ENCODE measurements at regions not wholly inside any gene's neighbourhood (a gene's known extent, or its start where the extent isn't known, plus 50 kb on each side); places are given as distances from the start of the nearest gene placed in this dataset.

- TF ChIP-seq CTCF (conservative IDR thresholded peaks at IDR 0.05; ENCODE audit: low read depth in 2 of 2), result no peak
- TF ChIP-seq REST (IDR thresholded peaks at IDR 0.05; ENCODE audit: unreplicated experiment), result no peak
- TF ChIP-seq EZH2 (IDR thresholded peaks at IDR 0.05; ENCODE audit: low read depth, unreplicated experiment), result no peak
- TF ChIP-seq CREB1 (CRISPR knock-in tag; IDR thresholded peaks at IDR 0.05; ENCODE audit: low read depth), result no peak
These were observed 96.3 kb upstream of the TMEM18 start for GRCh38 chr2:773256-774160.

Data from GM23338 (cell line).